Neural progenitor cell (in vitro differentiated cells): ENCODE measurements at regions not wholly inside any gene's neighbourhood (a gene's known extent, or its start where the extent isn't known, plus 50 kb on each side); places are given as distances from the start of the nearest gene placed in this dataset.
"Not testable (repeated sequence)": the region's sequence is repeated elsewhere in the genome, so short reads cannot be mapped to it uniquely, and the experiment has no call there.

ENCODE experiments used
- DNase-seq: peaks from one replicate; pipeline ENCODE4 v3.0.0-alpha.2; 2016; ENCODE audit warnings: low spot score
- H2AFZ ChIP-seq: fragments of 200-600 bp; sonication (generic); replicated peaks from 2 replicates; pipeline ENCODE4 v1.6.1; 2016; ENCODE audit warnings: antibody characterized with exemption
- H3F3A ChIP-seq: fragments of 200-600 bp; sonication (generic); 2 replicates; pipeline ENCODE4 v1.6.1; 2016; ENCODE audit warnings: antibody characterized with exemption, low read depth
- H3K27ac ChIP-seq: fragments of 200-600 bp; sonication (generic); 2 replicates; pipeline ENCODE4 v1.5.1; 2016; ENCODE audit warnings: mild to moderate bottlenecking
- H3K27me3 ChIP-seq: fragments of 200-600 bp; sonication (generic); 2 replicates; pipeline ENCODE4 v1.6.1; 2016; ENCODE audit warnings: mild to moderate bottlenecking, moderate library complexity
- H3K36me3 ChIP-seq: fragments of 200-600 bp; sonication (generic); 2 replicates; pipeline ENCODE4 v1.5.1; 2016
- H3K4me1 ChIP-seq: fragments of 200-600 bp; sonication (generic); 2 replicates; pipeline ENCODE4 v1.6.1; 2016; ENCODE audit warnings: mixed run types
- H3K4me2 ChIP-seq: fragments of 200-600 bp; sonication (generic); 2 replicates; pipeline ENCODE4 v1.6.1; 2016
- H3K4me3 ChIP-seq: fragments of 200-600 bp; sonication (generic); 2 replicates; pipeline ENCODE4 v1.5.1; 2016
- H3K79me2 ChIP-seq: fragments of 200-600 bp; sonication (generic); 2 replicates; pipeline ENCODE4 v1.6.1; 2016; ENCODE audit warnings: low read depth
- H3K9ac ChIP-seq: fragments of 200-600 bp; sonication (generic); 2 replicates; pipeline ENCODE4 v1.6.1; 2016
- H3K9me3 ChIP-seq: fragments of 200-600 bp; sonication (generic); 2 replicates; pipeline ENCODE4 v1.5.1; 2016; ENCODE audit warnings: low read depth
- H4K20me1 ChIP-seq: fragments of 200-600 bp; sonication (generic); 2 replicates; pipeline ENCODE4 v1.6.1; 2016; ENCODE audit warnings: low read depth
- H3K27ac Mint-ChIP-seq: 3 replicates; pipeline ENCODE4 v1.8.0; 2021; ENCODE audit warnings: mixed read lengths
- H3K27me3 Mint-ChIP-seq: 2 replicates; pipeline ENCODE4 v1.8.0; 2022; ENCODE audit warnings: low read depth, mild to moderate bottlenecking, inconsistent platforms, moderate library complexity, mixed read lengths; ENCODE audit not compliant: insufficient read depth
- H3K36me3 Mint-ChIP-seq: 3 replicates; pipeline ENCODE4 v1.8.0; 2021; ENCODE audit warnings: mixed read lengths
- H3K4me1 Mint-ChIP-seq: 3 replicates; pipeline ENCODE4 v1.8.0; 2021; ENCODE audit warnings: mixed read lengths
- H3K4me3 Mint-ChIP-seq: 3 replicates; pipeline ENCODE4 v1.8.0; 2021; ENCODE audit warnings: mild to moderate bottlenecking, moderate library complexity, mixed read lengths
- H3K9me3 Mint-ChIP-seq: 3 replicates; pipeline ENCODE4 v1.8.0; 2020; ENCODE audit warnings: mixed read lengths
- CTCF ChIP-seq: fragments of 200-600 bp; sonication (generic); IDR thresholded peaks from 2 replicates; pipeline ENCODE4 v1.5.1; 2017; ENCODE audit warnings: antibody characterized with exemption, mild to moderate bottlenecking
- EZH2 ChIP-seq: fragments of 200-600 bp; sonication (generic); IDR thresholded peaks from 2 replicates; pipeline ENCODE4 v1.6.1; 2017; ENCODE audit warnings: antibody characterized with exemption, mild to moderate bottlenecking, moderate library complexity
- EZH2phosphoT487 ChIP-seq: fragments of 200-600 bp; sonication (generic); IDR thresholded peaks from 2 replicates; pipeline ENCODE4 v1.6.1; 2017; ENCODE audit warnings: antibody characterized with exemption

GRCh38 chr10:117439243-117439912, 64.1 kb upstream of the PDZD8 start:
- Histone ChIP-seq H3K27me3 (no peaks in the 10 kb centered on the region), H3K9ac (no peak overlapping the region), H3K27ac (no peak overlapping the region), H2AFZ (no peak overlapping the region), H3K79me2 (no peaks in the 10 kb centered on the region), H3K4me3 (no peak overlapping the region), H3K36me3 (no peaks in the 10 kb centered on the region), H4K20me1 (no peaks in the 10 kb centered on the region), H3K4me2 (no peak overlapping the region), H3K4me1 (no peaks in the 10 kb centered on the region), H3K9me3 (no peaks in the 10 kb centered on the region), H3F3A (no peaks in the 10 kb centered on the region)
- no peak for DNase-seq
- H3K27ac Mint-ChIP-seq: no peak overlapping the region
- no peak overlapping the region for H3K4me3 Mint-ChIP-seq
- H3K9me3 Mint-ChIP-seq: no peaks in the 10 kb centered on the region
- peaks cover 9% of the 10 kb centered on the region for H3K4me1 Mint-ChIP-seq
- H3K27me3 Mint-ChIP-seq: peaks cover 5% of the 10 kb centered on the region
- no peaks in the 10 kb centered on the region for H3K36me3 Mint-ChIP-seq
- TF ChIP-seq EZH2phosphoT487 (no peak), EZH2 (no peak), CTCF (no peak)

GRCh38 chr10:117432866-117433265, 57.6 kb upstream of the PDZD8 start:
- H3K36me3 ChIP-seq: no peaks in the 10 kb centered on the region
- no peaks in the 10 kb centered on the region for H3K79me2 ChIP-seq
- peaks cover 11% of the 10 kb centered on the region for H3K27me3 Mint-ChIP-seq
- H3K27ac ChIP-seq: no peak overlapping the region
- H3K4me3 Mint-ChIP-seq: no peak overlapping the region
- no peak overlapping the region for H2AFZ ChIP-seq
- H3K9me3 Mint-ChIP-seq: no peaks in the 10 kb centered on the region
- no peaks in the 10 kb centered on the region for H3K4me1 ChIP-seq
- DNase-seq: no peak
- H4K20me1 ChIP-seq: no peaks in the 10 kb centered on the region
- no peaks in the 10 kb centered on the region for H3K27me3 ChIP-seq
- H3K36me3 Mint-ChIP-seq: no peaks in the 10 kb centered on the region
- no peak overlapping the region for H3K4me3 ChIP-seq
- H3K9ac ChIP-seq: no peak overlapping the region
- no peaks in the 10 kb centered on the region for H3K9me3 ChIP-seq
- no peak overlapping the region for H3K27ac Mint-ChIP-seq
- peaks cover under 1% of the 10 kb centered on the region for H3K4me1 Mint-ChIP-seq
- no peak overlapping the region for H3K4me2 ChIP-seq
- H3F3A ChIP-seq: no peaks in the 10 kb centered on the region
- TF ChIP-seq CTCF: no peak
- TF ChIP-seq EZH2phosphoT487: no peak
- TF ChIP-seq EZH2: no peak

- Histone ChIP-seq H3K4me2 (no peak overlapping the region), H3K4me3 (no peak overlapping the region), H3K79me2 (no peaks in the 10 kb centered on the region), H3K9ac (no peak overlapping the region), H3F3A (peaks cover 7% of the 10 kb centered on the region), H2AFZ (no peak overlapping the region), H3K27ac (no peak overlapping the region), H3K27me3 (no peaks in the 10 kb centered on the region), H3K9me3 (no peaks in the 10 kb centered on the region), H4K20me1 (no peaks in the 10 kb centered on the region), H3K36me3 (no peaks in the 10 kb centered on the region), H3K4me1 (peaks cover 3% of the 10 kb centered on the region)
- Mint-ChIP-seq H3K27me3 (peaks cover 11% of the 10 kb centered on the region), H3K36me3 (no peaks in the 10 kb centered on the region), H3K9me3 (no peaks in the 10 kb centered on the region), H3K27ac (no peak overlapping the region), H3K4me3 (no peak overlapping the region), H3K4me1 (peaks cover 8% of the 10 kb centered on the region)
- peak; percentile 23 for TF ChIP-seq CTCF
- no peak for TF ChIP-seq EZH2
- no peak for TF ChIP-seq EZH2phosphoT487
- DNase-seq: peak; percentile 30
These were observed 55.9 kb upstream of the PDZD8 start for GRCh38 chr10:117431160-117431559.

- H3K4me1 ChIP-seq, H3K4me2 ChIP-seq, H3K9me3 Mint-ChIP-seq, H3K36me3 ChIP-seq, H3K4me3 ChIP-seq, H3K27me3 ChIP-seq, H3K79me2 ChIP-seq, H4K20me1 ChIP-seq, H3K9ac ChIP-seq, H3K27ac Mint-ChIP-seq, DNase-seq, H3K9me3 ChIP-seq, H3K27ac ChIP-seq, H2AFZ ChIP-seq, H3K36me3 Mint-ChIP-seq, H3K4me3 Mint-ChIP-seq: not testable (repeated sequence)
- Mint-ChIP-seq H3K4me1 (peaks cover 13% of the 10 kb centered on the region), H3K27me3 (peaks cover 11% of the 10 kb centered on the region)
- H3F3A ChIP-seq: peaks cover 12% of the 10 kb centered on the region
These were observed 55.3 kb upstream of the PDZD8 start for GRCh38 chr10:117430535-117430934.
